Cardiac fibroblast (primary cell): ENCODE measurements at regions not wholly inside any gene's neighbourhood (a gene's known extent, or its start where the extent isn't known, plus 50 kb on each side); places are given as distances from the start of the nearest gene placed in this dataset.
A peak's percentile ranks its signal among the peaks of the same experiment; 100 is the strongest.

Experiments
- DNase-seq, 2 donors: peaks; one replicate each; pipeline versions ENCODE4 v3.0.0 to v3.0.0-alpha.2; 2010; ENCODE audit warnings: low read depth in 2 of 2
- H3K4me3 ChIP-seq, 2 donors: replicated peaks in 1 of 2; 1 replicate in 1 of 2; 2 replicates in 1 of 2; pipeline ENCODE4 v1.5.1; 2011; ENCODE audit warnings: low read depth in 2 of 2, low read length in 2 of 2, mild to moderate bottlenecking in 2 of 2, moderate library complexity in 1 of 2
- CTCF ChIP-seq: IDR thresholded peaks from one replicate; pipeline ENCODE4 v1.5.1; 2011; ENCODE audit warnings: low read depth, mild to moderate bottlenecking, low read length, inconsistent platforms

GRCh38 chr7:54701982-54702381 lies 57.0 kb downstream of the SEC61G start:
- no peak for DNase-seq
- H3K4me3 ChIP-seq: no peak overlapping the region
- no peak for TF ChIP-seq CTCF

GRCh38 chr7:54699715-54700114 lies 59.3 kb downstream of the SEC61G start:
- no peak overlapping the region for H3K4me3 ChIP-seq
- no peak for DNase-seq
- TF ChIP-seq CTCF: no peak

GRCh38 chr7:54697659-54698186 lies 61.3 kb downstream of the SEC61G start:
- TF ChIP-seq CTCF: no peak
- DNase-seq: no peak
- H3K4me3 ChIP-seq: no peak overlapping the region

- no peak for DNase-seq
- no peak for TF ChIP-seq CTCF
- H3K4me3 ChIP-seq: no peak overlapping the region
Measured at GRCh38 chr7:54690892-54691291, 68.1 kb downstream of the SEC61G start.

GRCh38 chr7:54690050-54690443 lies 69.0 kb downstream of the SEC61G start:
- TF ChIP-seq CTCF: no peak
- DNase-seq: no peak
- no peak overlapping the region for H3K4me3 ChIP-seq

GRCh38 chr7:54689394-54690049 lies 69.5 kb downstream of the SEC61G start:
- no peak for TF ChIP-seq CTCF

More at GRCh38 chr7:54689394-54690049, 69.5 kb downstream of the SEC61G start:
- DNase-seq: peak; percentile 4 to 13
- no peak overlapping the region for H3K4me3 ChIP-seq
